ENCODE measurements at regions not wholly inside any gene's neighbourhood (a gene's known extent, or its start where the extent isn't known, plus 50 kb on each side); places are given as distances from the start of the nearest gene placed in this dataset.

DNA sequence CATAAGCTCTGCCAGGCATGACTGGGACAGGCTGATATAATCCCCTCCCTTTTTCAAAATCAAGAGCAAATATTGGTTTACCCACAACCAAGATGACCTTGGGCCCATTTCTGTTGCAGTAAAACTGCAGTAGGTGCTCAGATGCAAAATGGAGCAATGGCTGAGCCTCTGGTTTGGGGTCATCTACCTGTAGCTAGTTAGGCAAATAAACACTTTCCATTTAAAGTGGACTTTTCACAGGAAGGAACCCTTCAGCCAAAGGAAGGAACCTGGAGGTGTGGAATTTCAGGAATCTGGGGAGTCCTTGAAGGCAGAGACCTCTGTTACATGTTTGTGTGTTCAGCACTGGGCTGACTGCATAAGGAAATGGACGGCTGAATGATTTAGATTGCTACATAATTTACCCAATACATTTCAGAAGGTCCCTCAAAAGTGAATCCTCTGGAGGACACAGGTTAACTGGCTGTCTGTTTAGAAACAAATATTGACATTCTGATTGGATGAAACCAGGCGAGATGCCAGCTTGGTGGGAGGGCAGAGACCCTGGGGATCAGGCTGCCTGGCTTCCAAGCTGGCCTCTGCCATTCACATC, 170.1 kb upstream of the ZNF618 start:
- TF ChIP-seq, protein P1, sequence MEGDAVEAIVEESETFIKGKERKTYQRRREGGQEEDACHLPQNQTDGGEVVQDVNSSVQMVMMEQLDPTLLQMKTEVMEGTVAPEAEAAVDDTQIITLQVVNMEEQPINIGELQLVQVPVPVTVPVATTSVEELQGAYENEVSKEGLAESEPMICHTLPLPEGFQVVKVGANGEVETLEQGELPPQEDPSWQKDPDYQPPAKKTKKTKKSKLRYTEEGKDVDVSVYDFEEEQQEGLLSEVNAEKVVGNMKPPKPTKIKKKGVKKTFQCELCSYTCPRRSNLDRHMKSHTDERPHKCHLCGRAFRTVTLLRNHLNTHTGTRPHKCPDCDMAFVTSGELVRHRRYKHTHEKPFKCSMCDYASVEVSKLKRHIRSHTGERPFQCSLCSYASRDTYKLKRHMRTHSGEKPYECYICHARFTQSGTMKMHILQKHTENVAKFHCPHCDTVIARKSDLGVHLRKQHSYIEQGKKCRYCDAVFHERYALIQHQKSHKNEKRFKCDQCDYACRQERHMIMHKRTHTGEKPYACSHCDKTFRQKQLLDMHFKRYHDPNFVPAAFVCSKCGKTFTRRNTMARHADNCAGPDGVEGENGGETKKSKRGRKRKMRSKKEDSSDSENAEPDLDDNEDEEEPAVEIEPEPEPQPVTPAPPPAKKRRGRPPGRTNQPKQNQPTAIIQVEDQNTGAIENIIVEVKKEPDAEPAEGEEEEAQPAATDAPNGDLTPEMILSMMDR (IDR thresholded peaks at IDR 0.05; ENCODE audit: poor library complexity), result no peak
- TF ChIP-seq EZH2 (IDR thresholded peaks at IDR 0.05; ENCODE audit: borderline replicate concordance) (no peak), EZH2phosphoT487 (IDR thresholded peaks at IDR 0.05; ENCODE audit: low read depth, severe bottlenecking, unreplicated experiment) (no peak)

All from hepatocyte (in vitro differentiated cells).